Astrocyte (in vitro differentiated cells and primary cell): ENCODE measurements at regions not wholly inside any gene's neighbourhood (a gene's known extent, or its start where the extent isn't known, plus 50 kb on each side); places are given as distances from the start of the nearest gene placed in this dataset.

Source experiments
- CTCF ChIP-seq: IDR thresholded peaks from 2 replicates; pipeline ENCODE4 v1.5.1; 2011; ENCODE audit warnings: low read depth, mild to moderate bottlenecking, inconsistent platforms, low read length, moderate library complexity; ENCODE audit not compliant: insufficient read depth
- EZH2 ChIP-seq: IDR thresholded peaks from 2 replicates; pipeline ENCODE4 v1.6.1; 2012; ENCODE audit warnings: mild to moderate bottlenecking, low read length, inconsistent platforms; ENCODE audit not compliant: insufficient read depth

DNA sequence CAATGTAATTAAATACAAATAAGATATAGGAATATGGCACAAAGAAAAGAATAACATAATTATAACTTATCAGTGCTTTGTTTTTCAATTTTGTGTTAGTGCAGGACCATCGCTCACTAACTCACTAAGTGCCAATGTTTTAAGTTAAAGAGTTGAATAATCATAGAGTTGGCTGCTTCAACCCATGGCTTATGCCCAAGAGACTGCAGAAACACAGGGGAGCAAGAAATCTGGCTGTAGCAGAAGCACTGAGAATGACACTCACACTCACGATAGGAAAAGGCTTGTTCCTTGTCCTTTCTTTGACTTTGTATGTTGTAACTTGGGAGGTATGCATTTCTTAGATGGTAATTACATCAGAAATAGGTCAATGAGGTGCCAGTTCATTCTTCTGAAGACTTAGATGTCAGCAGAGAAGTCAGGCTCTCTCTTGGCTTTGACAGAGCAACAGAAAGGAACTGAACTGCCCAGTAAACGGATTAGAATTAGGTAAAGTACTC, 852.2 kb downstream of the LRRTM4 start:
- TF ChIP-seq CTCF = no peak
- TF ChIP-seq EZH2 = no peak
